WTC11 (cell line): ENCODE measurements at regions not wholly inside any gene's neighbourhood (a gene's known extent, or its start where the extent isn't known, plus 50 kb on each side); places are given as distances from the start of the nearest gene placed in this dataset.

Experiments
- ATAC-seq: fragments of 200-7000 bp; cut with Tn5 transposase; 2 replicates; pipeline ENCODE4 v1.10.0; 2021; ENCODE audit warnings: mild to moderate bottlenecking, moderate library complexity
- CTCF ChIA-PET: fragments of 300-600 bp; sonication (Branson Sonifier 250); formaldehyde crosslinking; loops from one replicate; lab custom pipeline; 2021; ENCODE audit warnings: antibody characterized with exemption; lab: Charles Lee
- POLR2A ChIA-PET: fragments of 350-600 bp; sonication (Branson Sonifier 250); formaldehyde crosslinking; loops from one replicate; lab custom pipeline; 2021; ENCODE audit warnings: antibody characterized with exemption; lab: Charles Lee
- DNase-seq: peaks from one replicate; pipeline ENCODE4 v3.0.0; 2021; ENCODE audit warnings: low spot score
- H3K27ac Mint-ChIP-seq: 2 replicates; pipeline ENCODE4 v1.8.0; 2021; ENCODE audit warnings: mixed read lengths
- H3K27me3 Mint-ChIP-seq: 2 replicates; pipeline ENCODE4 v1.8.0; 2021; ENCODE audit warnings: low read depth, mild to moderate bottlenecking, moderate library complexity, mixed read lengths
- H3K36me3 Mint-ChIP-seq: 2 replicates; pipeline ENCODE4 v1.8.0; 2021; ENCODE audit warnings: mixed read lengths
- H3K4me1 Mint-ChIP-seq: 2 replicates; pipeline ENCODE4 v1.8.0; 2022; ENCODE audit warnings: mixed read lengths
- H3K4me3 Mint-ChIP-seq: 2 replicates; pipeline ENCODE4 v1.8.0; 2021; ENCODE audit warnings: mild to moderate bottlenecking, moderate library complexity, mixed read lengths
- H3K9me3 Mint-ChIP-seq: 2 replicates; pipeline ENCODE4 v1.8.0; 2021; ENCODE audit warnings: mixed read lengths
- CBFB ChIP-seq: sonication (generic); formaldehyde crosslinking; IDR thresholded peaks from 2 replicates; pipeline ENCODE4 v1.8.1; 2022; ENCODE audit warnings: mild to moderate bottlenecking, low read depth, missing genetic modification reagents
- CTCF ChIP-seq: fragments of 200-600 bp; IDR thresholded peaks from 2 replicates; pipeline ENCODE4 v1.8.0; 2022; ENCODE audit warnings: antibody characterized with exemption
- EMX1 ChIP-seq: fragments of 250-450 bp; sonication (Bioruptor Pico); IDR thresholded peaks from 2 replicates; pipeline ENCODE4 v1.8.0; 2021; ENCODE audit warnings: mild to moderate bottlenecking
- ESRRA ChIP-seq: sonication (generic); formaldehyde crosslinking; IDR thresholded peaks from 2 replicates; pipeline ENCODE4 v1.8.1; 2022; ENCODE audit warnings: mild to moderate bottlenecking, missing genetic modification reagents, borderline replicate concordance
- ETV6 ChIP-seq: sonication (generic); formaldehyde crosslinking; IDR thresholded peaks from 2 replicates; pipeline ENCODE4 v1.8.1; 2022; ENCODE audit warnings: mild to moderate bottlenecking, missing genetic modification reagents
- FOXP4 ChIP-seq: sonication (generic); formaldehyde crosslinking; IDR thresholded peaks from 2 replicates; pipeline ENCODE4 v1.8.0; 2022; ENCODE audit warnings: mild to moderate bottlenecking, missing genetic modification reagents
- GTF2I ChIP-seq: fragments of 250-450 bp; sonication (Bioruptor Pico); conservative IDR thresholded peaks from 2 replicates; pipeline ENCODE4 v1.4.0; 2021; ENCODE audit warnings: mild to moderate bottlenecking
- HMGA2 ChIP-seq: fragments of 250-450 bp; sonication (Bioruptor Pico); IDR thresholded peaks from 2 replicates; pipeline ENCODE4 v1.4.0; 2021; ENCODE audit warnings: mild to moderate bottlenecking, moderate library complexity
- JAZF1 ChIP-seq: fragments of 250-450 bp; sonication (Bioruptor Pico); IDR thresholded peaks from 2 replicates; pipeline ENCODE4 v1.9.0; 2021; ENCODE audit warnings: moderate library complexity, mild to moderate bottlenecking, inconsistent platforms
- JUN ChIP-seq: sonication (generic); formaldehyde crosslinking; IDR thresholded peaks from 2 replicates; pipeline ENCODE4 v1.8.0; 2023; ENCODE audit warnings: mild to moderate bottlenecking, missing genetic modification reagents
- KAT7 ChIP-seq: sonication (generic); formaldehyde crosslinking; IDR thresholded peaks from 2 replicates; pipeline ENCODE4 v1.8.1; 2023; ENCODE audit warnings: missing genetic modification reagents, mild to moderate bottlenecking, borderline replicate concordance
- MLX ChIP-seq: sonication (generic); formaldehyde crosslinking; IDR thresholded peaks from 2 replicates; pipeline ENCODE4 v1.8.1; 2023; ENCODE audit warnings: mild to moderate bottlenecking, missing genetic modification reagents, moderate library complexity
- NR2C2 ChIP-seq: sonication (generic); formaldehyde crosslinking; IDR thresholded peaks from 2 replicates; pipeline ENCODE4 v1.8.0; 2022; ENCODE audit warnings: mild to moderate bottlenecking, missing genetic modification reagents
- RELA ChIP-seq: sonication (generic); formaldehyde crosslinking; IDR thresholded peaks from 2 replicates; pipeline ENCODE4 v1.8.1; 2022; ENCODE audit warnings: missing genetic modification reagents, mild to moderate bottlenecking, borderline replicate concordance
- RORB ChIP-seq: fragments of 250-450 bp; sonication (Bioruptor Pico); IDR thresholded peaks from 2 replicates; pipeline ENCODE4 v1.9.0; 2021; ENCODE audit warnings: mild to moderate bottlenecking
- TCF7 ChIP-seq: sonication (generic); formaldehyde crosslinking; IDR thresholded peaks from 2 replicates; pipeline ENCODE4 v1.8.0; 2022; ENCODE audit warnings: mild to moderate bottlenecking, low read depth, missing genetic modification reagents, moderate library complexity
- TEAD1 ChIP-seq: sonication (generic); formaldehyde crosslinking; IDR thresholded peaks from 2 replicates; pipeline ENCODE4 v1.8.0; 2022; ENCODE audit warnings: mild to moderate bottlenecking, missing genetic modification reagents
- TP53 ChIP-seq: sonication (generic); formaldehyde crosslinking; IDR thresholded peaks from 2 replicates; pipeline ENCODE4 v1.8.1; 2023; ENCODE audit warnings: mild to moderate bottlenecking, missing genetic modification reagents
- USF1 ChIP-seq: sonication (generic); formaldehyde crosslinking; IDR thresholded peaks from 2 replicates; pipeline ENCODE4 v1.8.0; 2022; ENCODE audit warnings: mild to moderate bottlenecking, missing genetic modification reagents
- ZBTB43 ChIP-seq: sonication (generic); formaldehyde crosslinking; IDR thresholded peaks from 2 replicates; pipeline ENCODE4 v1.8.1; 2023; ENCODE audit warnings: mild to moderate bottlenecking, missing genetic modification reagents
- ZNF219 ChIP-seq: sonication (generic); formaldehyde crosslinking; IDR thresholded peaks from 2 replicates; pipeline ENCODE4 v1.8.0; 2023; ENCODE audit warnings: missing genetic modification reagents, mild to moderate bottlenecking, borderline replicate concordance
- ZNF263 ChIP-seq: sonication (generic); formaldehyde crosslinking; IDR thresholded peaks from 2 replicates; pipeline ENCODE4 v1.8.1; 2022; ENCODE audit warnings: low read depth, mild to moderate bottlenecking, moderate library complexity, missing genetic modification reagents
- ZNF416 ChIP-seq: fragments of 250-450 bp; sonication (Bioruptor Pico); IDR thresholded peaks from 2 replicates; pipeline ENCODE4 v1.9.0; 2021; ENCODE audit warnings: mild to moderate bottlenecking, inconsistent platforms
- ZNF425 ChIP-seq: fragments of 250-450 bp; sonication (Bioruptor Pico); conservative IDR thresholded peaks from 2 replicates; pipeline ENCODE4 v1.9.0; 2021; ENCODE audit warnings: mild to moderate bottlenecking

- ChIA-PET CTCF (interaction anchor here (1.0 kb wide), 1 partner anchor 14 kb away, joined by 4 read pairs; no protein-coding TSS in a partner anchor), POLR2A (no interaction called here)
- no peak for DNase-seq
- Mint-ChIP-seq H3K27me3 (no peaks in the 10 kb centered on the region), H3K4me1 (peaks cover 14% of the 10 kb centered on the region), H3K4me3 (no peak overlapping the region), H3K36me3 (no peaks in the 10 kb centered on the region), H3K27ac (no peak overlapping the region), H3K9me3 (no peaks in the 10 kb centered on the region)
- TF ChIP-seq CBFB (CRISPR knock-in tag) (no peak), JAZF1 (CRISPR knock-in tag) (no peak), CTCF (no peak), GTF2I (CRISPR knock-in tag) (no peak), EMX1 (CRISPR knock-in tag) (no peak), ZNF219 (CRISPR knock-in tag) (no peak), TEAD1 (CRISPR knock-in tag) (no peak), ZNF416 (CRISPR knock-in tag) (no peak), RELA (CRISPR knock-in tag) (no peak), RORB (CRISPR knock-in tag) (no peak), JUN (CRISPR knock-in tag) (no peak), HMGA2 (no peak), NR2C2 (CRISPR knock-in tag) (no peak), ZNF425 (CRISPR knock-in tag) (no peak), TCF7 (CRISPR knock-in tag) (no peak), USF1 (no peak), FOXP4 (no peak)
- no peak for ATAC-seq
These were observed 182.7 kb upstream of the EEA1 start for GRCh38 chr12:93111773-93112172.

- Mint-ChIP-seq H3K4me3 (no peak overlapping the region), H3K36me3 (no peaks in the 10 kb centered on the region), H3K9me3 (no peaks in the 10 kb centered on the region), H3K27ac (no peak overlapping the region), H3K27me3 (no peaks in the 10 kb centered on the region), H3K4me1 (no peaks in the 10 kb centered on the region)
- DNase-seq (no peak), ATAC-seq (no peak)
- CTCF ChIA-PET = no interaction called here
- no peak for TF ChIP-seq ZNF416 (CRISPR knock-in tag)
- POLR2A ChIA-PET = no interaction called here
These were observed 184.4 kb upstream of the EEA1 start for GRCh38 chr12:93113317-93114006.

- Mint-ChIP-seq H3K27ac (no peak overlapping the region), H3K4me3 (no peak overlapping the region), H3K4me1 (no peaks in the 10 kb centered on the region), H3K27me3 (no peaks in the 10 kb centered on the region), H3K9me3 (no peaks in the 10 kb centered on the region), H3K36me3 (no peaks in the 10 kb centered on the region)
- ChIA-PET CTCF (interaction anchor here (1.4 to 2.1 kb wide), 2 partner anchors 17 to 169 kb away, joined by 3 to 7 read pairs; no protein-coding TSS in a partner anchor), POLR2A (no interaction called here)
- ATAC-seq = no peak
- no peak for TF ChIP-seq ETV6 (CRISPR knock-in tag)
- no peak for TF ChIP-seq ZNF263 (CRISPR knock-in tag)
- TF ChIP-seq ZBTB43 (CRISPR knock-in tag) = no peak
- TF ChIP-seq MLX (CRISPR knock-in tag) = no peak
- no peak for TF ChIP-seq ESRRA
- TF ChIP-seq KAT7 = no peak
- no peak for TF ChIP-seq TEAD1 (CRISPR knock-in tag)
- TF ChIP-seq USF1 = no peak
- TF ChIP-seq TP53 (CRISPR knock-in tag) = no peak
- TF ChIP-seq CBFB (CRISPR knock-in tag) = no peak
- no peak for DNase-seq
These were observed 186.1 kb upstream of the EEA1 start for GRCh38 chr12:93115198-93115601.
